GM18511 (cell line): ENCODE measurements at regions not wholly inside any gene's neighbourhood (a gene's known extent, or its start where the extent isn't known, plus 50 kb on each side); places are given as distances from the start of the nearest gene placed in this dataset.
"Not testable (repeated sequence)": the region's sequence is repeated elsewhere in the genome, so short reads cannot be mapped to it uniquely, and the experiment has no call there.

Experiments
- ATAC-seq: cut with Tn5 transposase; IDR thresholded peaks from one replicate; pipeline ENCODE4 v1.9.1; 2021; ENCODE audit warnings: mild to moderate bottlenecking, moderate library complexity; ENCODE audit not compliant: unreplicated experiment

DNA sequence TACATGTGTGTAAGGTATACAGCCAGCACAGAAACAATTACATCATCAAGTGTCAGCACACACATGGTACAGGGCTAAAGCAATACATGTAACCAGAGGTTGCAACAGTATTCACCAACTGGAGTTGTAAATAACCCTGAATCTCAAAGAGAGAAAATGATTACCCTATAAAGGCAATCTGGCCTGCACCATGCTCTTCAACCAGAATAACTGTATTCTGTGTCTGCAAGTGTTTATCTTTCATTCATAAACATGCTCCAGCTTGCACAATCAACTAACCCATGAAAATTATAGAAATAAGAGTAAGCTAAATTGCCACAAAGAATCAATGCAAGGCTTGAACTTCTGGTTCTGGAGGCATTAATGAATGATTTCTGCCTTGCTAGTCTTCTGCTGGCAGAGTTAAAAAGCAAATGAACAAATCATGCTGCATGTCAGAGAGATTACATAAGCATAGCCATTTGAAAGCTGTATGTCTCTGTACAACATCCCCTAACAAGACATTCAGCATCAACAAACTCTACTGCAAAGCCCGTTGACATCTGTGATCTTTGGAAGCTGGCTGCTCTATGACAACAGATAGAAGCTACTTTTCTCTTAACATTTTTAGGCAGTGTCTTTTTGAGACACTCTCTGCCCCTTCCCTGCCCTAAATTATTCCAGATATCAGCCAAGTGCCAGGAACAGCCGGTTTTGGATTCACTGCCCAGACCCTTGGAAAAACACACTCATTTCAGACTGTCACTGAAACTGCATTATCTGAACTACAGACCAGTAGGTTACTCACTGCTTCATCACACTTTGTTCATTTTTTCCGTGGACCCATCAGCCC is 871.0 kb downstream of the OTOL1 start:
- ATAC-seq = no peak

DNA sequence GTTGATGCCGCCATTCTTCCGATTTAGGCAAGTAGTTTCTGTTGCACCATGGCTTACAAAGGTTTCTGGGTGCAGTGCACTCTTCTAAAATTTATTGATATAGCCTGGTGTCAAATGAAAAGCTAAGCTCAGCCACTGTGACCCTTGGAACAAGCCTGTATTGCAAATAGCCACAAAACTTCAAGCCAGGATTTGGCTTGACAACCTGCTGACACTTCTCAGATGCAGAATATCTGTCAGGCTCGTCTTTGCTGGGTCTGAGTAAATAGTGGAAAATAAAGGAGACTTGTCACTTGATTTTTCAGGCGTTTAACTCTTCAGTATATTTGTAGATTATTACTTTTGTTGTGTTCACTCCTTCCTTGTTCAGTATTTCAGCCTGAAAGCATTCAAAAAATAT is 871.8 kb downstream of the OTOL1 start:
- no peak for ATAC-seq

DNA sequence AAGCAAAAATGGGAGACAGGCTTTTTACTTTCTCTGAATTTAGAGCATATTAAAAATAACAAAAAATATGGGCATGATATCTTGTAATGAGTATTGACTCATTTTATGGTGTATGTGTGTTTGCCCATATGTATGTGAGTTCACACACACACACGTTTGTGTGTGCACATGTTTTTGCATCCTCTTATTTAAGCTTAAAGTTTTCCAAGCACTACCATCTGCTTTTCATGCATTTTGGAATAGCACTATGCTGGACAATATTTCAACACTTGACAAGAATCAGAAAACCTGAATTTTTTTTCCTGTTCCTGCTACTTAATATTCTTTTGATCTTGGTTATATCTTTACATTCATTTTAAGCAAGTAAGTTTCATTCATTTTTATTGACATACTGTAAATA is 872.7 kb downstream of the OTOL1 start:
- no peak for ATAC-seq

GRCh38 chr3:162370141-162370540 is 873.5 kb downstream of the OTOL1 start:
- ATAC-seq = no peak

DNA sequence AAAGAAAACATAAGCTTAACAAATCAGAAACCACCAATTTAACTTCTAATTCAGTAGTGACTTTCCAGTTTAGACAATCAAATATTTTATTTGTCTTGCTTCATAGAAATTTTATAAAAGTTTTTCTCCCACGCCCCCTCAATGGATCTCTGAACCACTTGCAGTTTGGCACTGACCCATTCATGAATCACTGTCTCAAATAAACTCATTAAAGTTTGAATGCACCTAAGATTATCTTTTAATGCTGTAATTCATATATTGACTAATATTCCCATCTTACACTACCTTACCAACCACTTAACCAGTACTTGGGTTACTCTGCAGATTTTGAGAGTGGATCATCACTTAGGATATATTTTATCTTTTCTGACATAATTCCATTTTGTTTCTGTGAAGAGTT is 880.2 kb downstream of the OTOL1 start:
- ATAC-seq = no peak

DNA sequence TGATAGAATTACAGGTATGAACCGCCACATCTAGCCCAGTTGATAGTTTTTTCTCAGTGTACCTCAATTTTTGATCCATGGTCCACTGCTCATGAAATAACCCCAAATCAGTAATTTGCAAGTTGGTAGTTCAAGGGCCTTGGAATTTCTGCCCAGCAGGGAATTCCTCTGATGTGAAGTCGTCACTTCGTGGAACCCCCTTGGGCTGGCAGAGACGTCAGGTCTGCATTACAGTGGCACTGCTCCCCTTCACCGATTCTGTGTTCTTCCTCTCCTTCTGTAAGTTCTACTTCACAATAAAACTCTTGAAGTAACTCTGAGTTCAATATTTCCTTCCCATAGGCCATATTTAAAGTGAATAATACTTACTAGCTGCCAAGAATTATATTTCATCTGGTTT is 881.0 kb downstream of the OTOL1 start:
- ATAC-seq = no peak

DNA sequence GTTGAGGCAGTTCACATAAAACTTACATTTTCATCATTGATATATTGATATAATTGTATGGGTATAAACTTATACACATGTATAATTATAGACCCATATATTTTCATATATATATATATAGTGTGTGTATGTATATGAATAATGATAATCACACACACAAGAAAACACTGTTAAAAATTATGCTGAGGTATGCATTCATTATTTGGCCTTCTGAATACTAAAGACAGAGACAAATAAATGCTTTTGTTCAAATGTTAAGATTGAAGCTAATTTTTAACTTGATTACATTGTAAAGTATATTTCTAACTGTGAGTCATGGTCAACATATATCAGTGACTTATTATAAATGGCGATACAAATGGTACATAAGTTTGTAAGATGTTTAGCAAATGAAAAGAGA is 888.8 kb downstream of the OTOL1 start:
- ATAC-seq = no peak

GRCh38 chr3:162390891-162391290 is 894.3 kb downstream of the OTOL1 start:
- ATAC-seq = no peak

- no peak for ATAC-seq
These were observed 894.7 kb downstream of the OTOL1 start for GRCh38 chr3:162391301-162391700.

- ATAC-seq = no peak
These were observed 898.9 kb downstream of the OTOL1 start for GRCh38 chr3:162395496-162395895.

- ATAC-seq = no peak
These were observed 901.9 kb downstream of the OTOL1 start for GRCh38 chr3:162398554-162398953.

- ATAC-seq = no peak
These were observed 904.1 kb downstream of the OTOL1 start for GRCh38 chr3:162400697-162401096.

- ATAC-seq = not testable (repeated sequence)
These were observed 914.9 kb downstream of the OTOL1 start for GRCh38 chr3:162411556-162411955.

- no peak for ATAC-seq
These were observed 925.1 kb downstream of the OTOL1 start for GRCh38 chr3:162421721-162422120.

DNA sequence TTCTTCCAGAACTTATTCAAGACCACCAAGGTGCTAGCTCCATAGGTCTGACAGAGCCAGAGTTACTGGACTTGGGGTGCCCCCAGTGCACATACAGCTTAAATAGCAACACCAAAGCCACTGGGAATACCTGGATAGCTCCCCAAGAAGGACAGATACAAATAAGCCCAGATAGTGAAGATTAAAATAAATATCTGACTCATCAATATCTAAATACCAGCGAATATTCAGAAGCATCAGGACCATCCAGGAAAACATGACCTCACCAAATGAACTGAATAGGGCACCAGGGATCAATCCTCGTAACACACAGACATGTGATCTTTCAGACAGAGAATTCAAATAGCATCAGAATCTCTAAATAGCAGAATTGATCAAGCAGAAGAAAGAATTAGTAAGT is 931.6 kb downstream of the OTOL1 start:
- ATAC-seq = no peak

DNA sequence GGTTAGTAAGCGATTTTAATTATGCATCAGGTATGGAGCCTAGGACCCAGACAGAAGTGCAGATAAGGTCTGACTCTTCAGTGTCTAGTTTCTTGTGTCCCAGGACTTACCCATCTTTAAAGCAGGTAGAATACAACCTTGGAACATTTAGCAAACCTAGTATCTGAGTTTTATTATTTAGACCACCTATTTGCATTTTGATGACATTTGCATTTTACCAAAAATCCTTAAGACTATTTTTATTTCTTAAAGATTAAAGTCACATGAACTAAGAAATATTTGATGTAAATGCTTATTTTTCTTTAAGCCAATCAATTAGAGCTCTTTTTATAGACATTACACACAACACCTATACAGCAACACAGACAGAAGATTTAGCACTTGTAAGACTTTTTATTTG is 939.1 kb downstream of the OTOL1 start:
- no peak for ATAC-seq

DNA sequence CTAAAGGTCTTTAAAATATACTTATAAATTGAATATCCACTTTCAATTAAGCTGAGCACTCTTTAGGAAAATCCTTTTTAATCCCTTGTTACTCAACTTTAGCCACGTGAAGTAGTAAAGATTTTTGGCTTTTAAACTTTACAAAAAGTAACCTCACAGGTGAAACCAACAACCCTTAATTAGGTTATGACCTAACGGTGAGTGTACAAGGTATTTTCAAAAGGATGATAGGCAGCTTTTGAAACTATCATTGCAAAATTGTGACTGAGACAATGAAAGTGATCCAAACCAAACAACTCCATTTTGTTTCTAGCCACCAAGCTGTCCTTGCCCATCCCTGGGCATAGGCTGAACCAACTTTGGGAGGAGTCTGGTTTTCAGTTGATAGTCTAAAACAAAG is 940.2 kb downstream of the OTOL1 start:
- ATAC-seq = no peak

DNA sequence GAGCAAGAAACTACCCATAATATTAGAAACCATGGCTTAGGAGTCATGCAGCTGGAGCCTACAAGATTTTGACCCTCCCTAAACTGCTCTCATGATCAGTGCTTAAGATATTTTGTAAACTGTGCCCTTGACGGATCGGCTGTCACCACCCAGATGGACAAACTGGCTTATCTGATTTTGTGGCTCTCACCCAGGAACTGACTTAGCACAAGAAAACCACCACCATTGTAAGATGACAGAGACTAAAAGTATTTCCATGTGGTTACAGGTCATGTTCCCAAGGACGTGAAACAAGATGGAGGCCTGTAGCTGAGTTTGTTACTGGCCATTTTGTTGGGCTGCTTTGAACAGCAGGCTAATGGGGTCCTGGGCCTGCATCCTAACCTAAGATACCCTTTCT is 940.9 kb downstream of the OTOL1 start:
- no peak for ATAC-seq

DNA sequence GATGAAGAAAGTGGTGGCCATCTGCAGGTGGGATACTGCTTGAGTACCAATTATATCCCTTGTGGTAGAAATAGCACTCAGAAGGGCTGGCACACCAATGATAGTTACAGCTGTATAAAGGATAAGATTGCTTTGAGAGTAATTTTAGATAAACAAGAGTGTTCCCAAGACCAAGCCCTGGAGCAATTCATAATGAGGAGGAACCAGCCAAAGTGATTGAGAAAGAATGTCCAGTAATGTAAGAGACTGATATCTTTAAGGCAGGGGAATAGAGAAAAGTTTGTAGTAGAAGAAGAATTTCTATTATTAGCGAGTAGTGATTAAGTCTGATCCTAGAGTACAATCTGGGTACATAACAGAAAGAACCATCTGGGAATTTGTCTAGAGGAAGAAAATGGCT is 945.1 kb downstream of the OTOL1 start:
- no peak for ATAC-seq

GRCh38 chr3:162443376-162443775 is 946.8 kb downstream of the OTOL1 start:
- ATAC-seq = no peak

DNA sequence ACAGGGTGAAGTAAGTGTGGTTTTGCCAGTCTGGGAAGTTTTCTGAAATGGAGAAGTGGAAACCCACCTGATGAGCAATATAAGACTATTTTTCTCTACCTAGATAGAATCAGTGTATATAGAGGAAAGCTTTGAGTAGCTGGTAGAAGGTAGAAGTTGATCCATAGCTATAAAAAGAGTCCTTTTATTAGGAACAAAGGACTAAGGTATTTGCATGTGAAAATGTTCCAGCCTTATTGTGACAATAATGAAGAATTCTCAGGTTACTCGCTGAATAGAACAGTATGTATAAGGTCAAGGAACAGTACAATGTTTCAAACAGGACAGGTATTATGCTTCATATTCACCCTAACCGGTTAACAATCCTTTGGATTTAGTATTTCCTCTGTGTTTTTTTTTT is 972.2 kb downstream of the OTOL1 start:
- ATAC-seq = no peak

DNA sequence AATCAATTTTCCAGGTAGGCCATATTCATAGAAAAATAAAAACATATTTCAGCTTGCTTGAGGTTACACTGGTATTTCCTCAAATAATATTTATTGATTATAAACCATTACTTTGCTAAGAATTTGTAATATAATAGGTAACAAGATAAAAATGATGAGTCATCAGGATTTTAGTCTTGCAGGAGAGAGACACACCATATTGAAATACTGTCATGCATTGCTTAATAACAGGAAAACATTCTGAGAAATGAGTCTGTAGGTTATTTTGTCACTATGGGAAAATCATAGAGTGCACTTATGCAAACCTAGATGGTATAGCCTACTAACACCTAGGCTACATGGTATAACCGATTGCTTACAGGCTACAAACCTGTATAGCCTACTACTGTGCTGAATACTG is 990.5 kb downstream of the OTOL1 start:
- ATAC-seq = no peak

- no peak for ATAC-seq
These were observed 993.2 kb downstream of the OTOL1 start for GRCh38 chr3:162489853-162490252.
